HG02610 (cell line): ENCODE measurements at regions not wholly inside any gene's neighbourhood (a gene's known extent, or its start where the extent isn't known, plus 50 kb on each side); places are given as distances from the start of the nearest gene placed in this dataset.
A peak's percentile ranks its signal among the peaks of the same experiment; 100 is the strongest.
"Not testable (repeated sequence)": the region's sequence is repeated elsewhere in the genome, so short reads cannot be mapped to it uniquely, and the experiment has no call there.

Source experiments
- ATAC-seq: cut with Tn5 transposase; IDR thresholded peaks from one replicate; pipeline ENCODE4 v1.9.1; 2021; ENCODE audit warnings: mild to moderate bottlenecking, moderate library complexity; ENCODE audit not compliant: unreplicated experiment

DNA sequence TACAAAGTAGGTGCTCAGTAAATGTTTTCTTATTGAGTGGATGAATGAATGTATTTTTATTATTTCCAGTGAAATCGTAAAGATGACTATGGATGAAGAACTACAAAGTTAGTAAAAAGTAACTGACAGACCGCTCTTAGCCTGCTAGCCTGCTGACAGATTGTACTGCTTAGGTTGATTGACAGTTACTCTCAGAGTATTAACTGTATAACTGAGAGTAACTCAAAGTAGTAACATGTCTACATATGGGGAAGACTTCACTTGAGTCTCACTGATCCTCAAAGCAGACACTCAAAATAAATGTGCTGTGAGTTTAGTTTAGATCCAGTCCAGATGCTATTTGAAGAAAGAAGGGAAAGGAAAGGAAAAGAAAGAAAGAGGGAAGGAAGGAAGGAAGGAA lies 272.3 kb upstream of the AMIGO2 start:
- no peak for ATAC-seq

DNA sequence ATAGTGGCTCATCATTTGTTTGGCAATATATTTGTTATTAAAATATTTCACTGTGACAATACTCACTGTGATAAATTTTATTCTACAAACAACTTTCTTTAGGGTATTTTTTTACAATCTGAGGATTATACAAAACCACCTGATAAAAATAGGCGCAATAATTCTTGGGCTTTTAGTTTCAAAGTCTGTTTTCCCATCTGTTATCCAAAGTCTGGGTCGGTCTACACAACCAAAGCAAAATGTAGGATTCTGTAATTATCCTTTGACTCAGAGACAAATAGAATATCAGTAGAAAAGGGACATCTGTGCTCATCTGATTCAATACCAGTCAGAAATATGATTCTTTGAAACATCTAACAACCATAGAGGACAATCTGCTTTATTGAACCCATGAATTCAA lies 271.8 kb upstream of the AMIGO2 start:
- ATAC-seq: no peak

DNA sequence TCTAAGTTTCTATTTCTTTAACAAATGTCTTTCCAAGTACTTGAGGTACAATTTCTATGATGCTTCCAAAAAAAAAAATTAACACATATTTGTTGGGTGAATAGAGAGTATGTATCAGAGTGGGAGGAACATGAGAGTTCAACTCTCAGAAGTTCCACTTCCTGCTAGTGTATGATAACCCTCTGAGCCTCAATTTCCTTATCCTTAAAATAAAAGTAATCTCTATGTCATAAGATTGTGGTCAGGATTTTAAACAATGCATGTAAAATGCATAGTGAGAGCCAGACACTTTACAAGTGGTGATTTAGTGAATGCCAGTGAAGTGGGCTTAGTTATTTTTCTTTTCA lies 270.3 kb upstream of the AMIGO2 start:
- no peak for ATAC-seq

DNA sequence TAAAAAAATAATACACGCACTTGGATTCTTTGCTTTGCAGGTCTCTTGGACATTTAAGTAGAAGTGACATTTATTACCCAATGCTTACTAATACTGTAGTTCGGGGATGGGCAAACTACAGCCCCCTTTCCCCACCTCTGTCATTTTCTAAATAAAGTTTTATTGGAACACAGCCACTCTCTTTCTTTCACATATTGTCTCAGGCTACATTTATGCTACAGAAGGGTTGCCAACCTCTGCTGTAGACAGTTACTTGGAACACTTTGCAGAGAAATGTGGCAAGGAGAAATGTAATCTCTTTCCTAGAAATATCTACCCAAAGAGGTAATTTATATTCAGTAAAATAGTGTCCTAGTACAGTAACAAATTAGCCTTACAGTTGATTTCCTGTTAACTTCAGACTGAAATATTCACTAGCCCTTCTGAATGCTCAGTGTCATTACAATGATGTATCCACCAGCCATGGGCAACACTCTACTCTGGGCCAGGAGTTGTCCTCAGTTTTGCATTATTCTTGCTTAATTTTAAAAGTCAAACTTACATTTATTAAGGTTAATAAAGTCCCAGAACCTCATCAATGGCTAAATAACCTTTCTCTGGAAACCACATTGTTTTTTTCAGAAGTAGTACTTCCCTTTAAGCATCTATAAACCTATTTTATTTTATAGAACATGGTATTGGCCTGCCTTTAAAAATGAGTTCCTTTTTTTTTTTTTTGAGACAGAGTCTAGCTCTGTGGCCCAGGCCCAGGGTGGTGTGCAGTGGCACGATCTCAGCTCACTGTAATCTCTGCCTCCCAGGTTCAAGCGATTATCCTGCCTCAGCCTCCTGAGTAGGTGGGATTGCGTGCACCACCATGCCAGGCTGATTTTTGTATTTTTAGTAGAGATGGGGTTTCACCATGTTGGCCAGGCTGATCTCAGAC lies 269.6 kb upstream of the AMIGO2 start:
- ATAC-seq: no peak

DNA sequence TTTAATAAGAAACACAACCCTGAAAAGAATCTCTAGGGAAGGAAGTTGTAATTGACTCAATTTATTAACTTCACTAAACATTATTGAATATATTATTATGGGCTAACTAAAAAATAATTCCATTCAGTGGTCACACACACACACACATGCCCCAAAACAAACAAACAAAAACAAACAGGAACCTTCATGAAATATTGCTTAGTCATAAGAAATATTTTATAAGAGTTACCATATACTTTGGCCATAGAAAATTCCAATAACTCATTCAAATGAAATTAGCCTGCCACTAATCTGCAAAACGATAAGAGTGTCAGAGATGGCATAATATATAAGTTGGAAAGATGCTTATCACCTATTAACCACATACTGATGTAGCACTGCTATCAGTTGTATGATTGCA lies 268.4 kb upstream of the AMIGO2 start:
- ATAC-seq: no peak

DNA sequence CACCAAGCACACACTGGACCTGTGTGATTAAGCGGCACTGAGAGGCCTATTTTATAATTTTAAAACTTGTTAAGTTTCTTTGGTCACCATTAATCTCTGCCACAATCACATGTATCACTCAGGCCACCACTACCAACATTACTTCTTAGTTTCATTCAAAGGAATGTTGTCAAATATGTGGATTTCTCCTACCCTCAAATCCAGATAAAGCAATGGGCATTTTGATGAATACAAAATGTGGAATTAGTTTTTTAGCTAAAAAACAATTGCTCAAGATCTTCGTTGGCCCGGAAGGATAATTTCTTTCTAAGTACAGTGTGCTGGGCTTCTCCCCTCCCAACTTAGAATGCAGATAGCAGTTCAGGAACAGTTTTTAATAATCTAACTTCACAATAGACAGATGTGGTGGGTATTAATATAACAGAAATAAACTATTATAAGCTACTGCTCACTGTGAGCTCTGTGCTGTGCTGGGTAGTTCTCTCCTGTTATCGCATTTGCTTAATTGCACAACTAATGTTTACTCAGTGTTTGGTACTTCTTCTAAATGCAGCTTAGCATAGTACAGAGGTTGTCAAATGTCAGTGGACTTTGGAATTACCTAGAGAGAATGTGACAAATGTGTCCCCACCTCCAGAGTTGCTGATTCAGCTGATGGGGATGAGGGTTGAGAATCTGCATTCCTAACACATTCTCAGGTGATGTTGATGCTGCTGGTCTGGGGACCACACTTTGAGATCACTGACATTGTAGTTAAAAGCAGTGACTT lies 266.7 kb upstream of the AMIGO2 start:
- ATAC-seq: no peak

DNA sequence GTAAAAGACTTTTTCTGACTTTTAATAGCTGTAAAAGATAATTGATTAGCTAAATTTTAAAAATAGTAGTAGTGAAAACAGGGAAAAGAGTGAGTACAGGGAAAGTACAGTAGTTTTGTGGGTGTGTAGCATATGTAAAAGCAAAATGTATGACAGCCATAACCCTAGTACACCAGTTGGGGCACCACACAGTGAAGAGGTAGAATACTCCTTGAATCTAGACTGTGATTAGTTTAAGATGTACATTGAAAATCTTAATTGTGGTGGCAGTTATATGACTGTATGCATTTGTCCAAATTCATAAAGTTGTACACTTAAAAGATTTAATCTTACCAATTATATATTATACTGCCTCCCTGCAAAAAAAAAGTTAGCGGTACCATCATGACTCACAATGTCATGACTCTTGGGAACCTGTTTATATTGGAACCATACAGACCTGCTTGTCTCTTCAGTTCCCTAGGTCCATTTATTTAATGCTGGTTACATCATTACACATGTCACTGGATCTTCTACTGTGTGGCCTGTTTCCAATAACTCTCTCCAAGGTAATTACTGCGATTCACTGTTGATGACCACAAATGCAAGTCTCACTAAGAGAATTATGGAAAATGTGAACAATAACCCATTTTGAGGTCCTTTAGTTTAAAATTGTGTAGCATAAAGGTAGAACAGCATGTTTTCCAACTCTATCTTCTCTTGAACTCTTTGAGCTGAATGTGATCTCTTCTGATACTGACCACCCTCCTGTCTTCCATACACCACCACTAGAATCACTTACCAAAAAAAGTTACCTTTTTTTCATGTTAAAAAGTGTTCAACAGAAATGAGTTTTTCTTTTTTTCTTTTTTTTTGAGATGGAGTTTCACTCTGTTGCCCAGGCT lies 264.2 kb upstream of the AMIGO2 start:
- no peak for ATAC-seq

DNA sequence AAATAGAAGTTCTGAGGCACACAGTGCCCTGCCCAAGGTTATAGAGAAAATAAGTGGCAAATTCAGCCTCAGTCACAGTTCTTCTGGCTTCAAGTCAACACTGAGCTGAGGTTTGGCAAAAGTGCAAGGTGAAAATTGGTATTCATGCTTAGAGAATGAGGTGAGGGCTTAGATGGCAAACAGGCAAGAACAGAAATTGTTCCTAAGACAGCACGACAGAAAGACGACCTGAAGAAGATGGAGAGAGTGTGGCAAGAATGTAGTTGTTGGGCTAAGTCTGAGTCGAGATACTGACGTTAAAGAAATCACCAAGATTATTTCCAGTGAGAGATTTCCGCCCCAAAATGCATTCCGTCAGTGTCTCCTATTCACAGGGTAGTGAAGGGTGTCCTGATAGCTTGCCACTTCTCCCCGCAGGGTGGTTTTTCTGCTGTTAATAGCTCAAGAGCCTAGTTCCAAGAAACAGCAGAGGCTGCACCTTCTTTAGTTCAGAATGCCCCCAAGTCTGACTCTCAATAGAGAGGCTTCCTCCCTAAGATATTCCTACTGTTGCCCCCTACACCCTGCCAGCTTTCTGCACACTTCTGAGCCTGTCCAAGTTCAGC lies 260.8 kb upstream of the AMIGO2 start:
- no peak for ATAC-seq

DNA sequence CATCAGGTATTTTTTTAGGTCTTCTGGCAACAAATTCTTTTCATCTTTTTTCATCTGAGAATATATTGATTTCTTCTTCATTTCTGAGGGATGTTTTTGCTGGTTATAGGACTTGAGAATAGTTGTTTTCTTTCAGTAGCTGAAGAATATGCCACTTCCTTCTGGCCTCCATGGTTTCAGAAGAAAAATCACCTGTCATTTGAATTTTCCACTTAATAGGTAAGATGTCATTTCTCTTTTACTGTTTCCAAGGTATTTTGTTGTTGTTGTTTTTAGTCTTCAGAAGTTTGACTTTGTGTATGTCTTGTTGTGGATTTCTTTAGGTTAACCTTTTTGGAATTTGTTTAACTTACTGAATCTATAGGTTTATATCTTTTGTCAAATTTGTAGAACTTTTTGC lies 257.8 kb upstream of the AMIGO2 start:
- ATAC-seq: no peak

DNA sequence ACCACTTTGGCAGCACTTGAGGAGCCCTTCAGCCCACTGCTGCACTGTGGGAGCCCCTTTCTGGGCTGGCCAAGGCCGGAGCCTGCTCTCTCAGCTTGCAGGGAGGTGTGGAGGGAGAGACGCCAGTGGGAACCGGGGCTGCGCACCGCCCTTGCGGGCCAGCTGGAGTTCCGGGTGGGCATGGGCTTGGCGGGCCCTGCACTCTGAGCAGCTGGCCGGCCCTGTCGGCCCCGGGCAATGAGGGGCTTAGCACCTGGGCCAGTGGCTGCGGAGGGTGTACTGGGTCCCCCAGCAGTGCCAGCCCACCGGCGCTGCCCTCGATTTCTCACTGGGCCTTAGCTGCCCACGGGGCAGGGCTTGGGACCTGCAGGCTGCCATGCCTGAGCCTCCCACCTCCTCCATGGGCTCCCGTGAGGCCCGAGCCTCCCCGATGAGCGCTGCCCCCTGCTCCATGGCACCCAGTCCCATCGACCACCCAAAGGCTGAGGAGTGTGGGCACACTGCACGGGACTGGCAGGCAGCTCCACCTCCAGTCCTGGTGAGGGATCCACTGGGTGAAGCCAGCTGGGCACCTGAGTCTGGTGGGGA lies 253.6 kb upstream of the AMIGO2 start:
- ATAC-seq: not testable (repeated sequence)

DNA sequence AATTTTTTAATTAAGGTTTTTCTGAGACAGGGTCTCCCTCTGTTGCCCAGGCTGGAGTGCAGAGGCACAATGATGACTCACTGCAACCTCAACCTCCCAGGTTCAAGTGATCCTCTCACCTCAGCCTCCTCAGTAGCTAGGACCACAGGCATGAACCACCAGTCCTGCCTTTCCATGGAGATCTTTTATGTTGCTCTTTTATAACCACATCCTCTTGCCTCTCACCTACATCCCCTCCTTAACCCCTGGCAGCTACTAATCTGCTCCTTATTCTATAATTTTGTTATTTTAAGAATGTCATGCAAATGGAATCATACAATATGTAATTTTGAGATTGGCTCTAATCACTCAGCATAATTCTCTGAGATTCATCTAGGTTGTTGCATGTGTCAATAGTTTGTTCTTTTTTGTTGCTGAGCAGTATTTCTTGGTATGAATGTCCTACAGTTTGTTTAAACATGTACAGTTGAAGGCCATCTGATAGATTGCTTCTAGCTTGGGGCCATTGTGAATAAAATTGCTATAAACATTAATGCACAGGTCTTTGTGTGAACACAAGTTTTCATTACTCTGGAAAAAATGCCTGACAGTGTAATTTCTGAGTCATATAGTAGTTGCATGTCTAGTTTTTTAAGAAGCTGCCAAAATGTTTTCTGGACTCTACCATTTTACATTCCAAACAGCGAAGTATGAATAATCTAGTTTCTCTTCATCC lies 249.2 kb upstream of the AMIGO2 start:
- no peak for ATAC-seq

DNA sequence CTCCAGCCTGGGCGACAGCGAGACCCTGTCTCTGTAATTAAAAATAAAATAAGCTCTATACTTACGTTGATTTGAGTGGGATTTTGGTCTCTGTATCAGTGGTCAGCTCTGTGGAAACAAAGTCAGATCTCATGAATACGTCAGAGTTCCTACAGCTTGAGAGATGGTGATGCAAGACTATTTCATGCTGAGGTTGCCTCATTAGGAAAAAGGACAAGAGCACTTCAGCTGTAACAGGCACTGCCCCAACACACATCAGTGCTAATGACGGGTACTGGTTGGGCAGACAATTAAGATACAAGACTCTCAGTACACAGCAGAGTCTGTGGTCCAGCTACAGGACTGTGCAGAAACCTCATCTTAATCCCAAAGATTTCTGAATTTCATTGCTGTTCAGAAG lies 246.4 kb upstream of the AMIGO2 start:
- no peak for ATAC-seq

DNA sequence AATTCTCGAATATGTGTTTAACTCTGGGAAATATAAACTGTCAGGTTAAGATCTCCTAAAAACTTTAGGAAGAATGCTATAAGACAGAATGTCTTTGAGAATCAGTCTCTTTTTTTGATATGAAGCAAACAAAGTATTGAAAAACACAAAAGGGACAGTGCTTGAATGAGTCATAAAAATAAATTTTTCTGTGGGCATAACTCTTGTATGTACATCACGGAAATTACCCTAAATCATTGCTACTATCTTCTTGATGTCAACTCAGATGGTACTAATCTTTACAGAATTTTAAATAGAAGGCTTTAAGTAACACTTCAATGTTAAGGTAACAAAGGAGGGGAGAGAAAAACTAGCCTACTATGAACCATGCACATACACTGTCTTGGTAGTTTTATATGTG lies 244.0 kb upstream of the AMIGO2 start:
- ATAC-seq: no peak

DNA sequence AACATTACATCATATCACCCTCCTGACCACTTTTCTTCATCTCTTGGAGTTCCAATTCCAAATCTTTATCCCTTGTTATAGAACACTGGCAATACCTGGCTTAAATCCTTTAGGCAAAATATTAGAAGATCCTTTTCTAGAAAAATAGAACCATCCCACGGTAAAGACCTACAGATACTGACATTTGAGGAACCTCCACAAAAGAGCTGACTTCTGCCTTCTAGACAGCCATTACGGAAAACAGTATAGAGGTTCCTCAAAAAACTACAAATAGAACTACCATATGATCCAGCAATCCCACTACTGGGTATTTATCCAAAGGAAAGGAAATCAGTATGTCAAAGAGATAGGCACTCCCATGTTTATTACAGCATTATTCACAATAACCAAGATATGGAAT lies 241.7 kb upstream of the AMIGO2 start:
- ATAC-seq: no peak

DNA sequence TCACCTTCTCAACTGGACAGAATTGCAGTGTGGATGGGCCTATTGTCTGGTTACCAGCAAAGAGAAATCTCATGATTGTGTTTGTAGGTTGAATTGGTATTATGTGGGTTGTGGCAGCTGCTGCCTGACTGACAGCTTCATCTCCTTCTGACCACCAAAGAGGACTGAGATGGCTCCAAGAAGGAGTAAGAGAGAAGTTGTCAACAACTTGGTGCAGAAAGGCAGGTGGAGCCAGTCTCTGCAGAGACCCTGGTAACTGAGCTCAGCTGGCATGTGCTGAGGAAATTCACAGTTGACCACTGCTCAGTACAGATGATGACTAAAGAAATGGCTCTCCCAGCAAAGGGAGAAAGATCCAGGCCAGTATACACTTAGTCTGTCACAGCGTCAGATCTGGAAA lies 240.0 kb upstream of the AMIGO2 start:
- ATAC-seq: no peak

DNA sequence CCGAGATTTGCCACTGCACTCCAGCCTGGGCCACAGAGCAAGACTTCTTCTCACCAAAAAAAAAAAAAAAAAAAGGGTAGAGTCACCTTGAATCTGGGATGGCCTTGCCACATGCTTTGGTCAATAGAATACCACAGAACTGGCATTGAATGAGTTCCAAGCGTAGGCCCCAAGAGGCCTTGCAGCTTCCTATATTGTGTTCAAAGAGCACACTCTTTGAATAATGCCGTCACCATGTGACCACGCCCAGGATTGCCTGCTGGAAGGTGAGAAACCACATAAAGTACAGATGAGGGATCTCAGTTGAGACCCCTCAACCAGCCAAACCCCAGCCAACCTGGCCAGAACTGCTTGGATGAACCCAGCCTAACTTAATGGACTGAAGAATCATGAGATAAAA lies 239.2 kb upstream of the AMIGO2 start:
- ATAC-seq: no peak

DNA sequence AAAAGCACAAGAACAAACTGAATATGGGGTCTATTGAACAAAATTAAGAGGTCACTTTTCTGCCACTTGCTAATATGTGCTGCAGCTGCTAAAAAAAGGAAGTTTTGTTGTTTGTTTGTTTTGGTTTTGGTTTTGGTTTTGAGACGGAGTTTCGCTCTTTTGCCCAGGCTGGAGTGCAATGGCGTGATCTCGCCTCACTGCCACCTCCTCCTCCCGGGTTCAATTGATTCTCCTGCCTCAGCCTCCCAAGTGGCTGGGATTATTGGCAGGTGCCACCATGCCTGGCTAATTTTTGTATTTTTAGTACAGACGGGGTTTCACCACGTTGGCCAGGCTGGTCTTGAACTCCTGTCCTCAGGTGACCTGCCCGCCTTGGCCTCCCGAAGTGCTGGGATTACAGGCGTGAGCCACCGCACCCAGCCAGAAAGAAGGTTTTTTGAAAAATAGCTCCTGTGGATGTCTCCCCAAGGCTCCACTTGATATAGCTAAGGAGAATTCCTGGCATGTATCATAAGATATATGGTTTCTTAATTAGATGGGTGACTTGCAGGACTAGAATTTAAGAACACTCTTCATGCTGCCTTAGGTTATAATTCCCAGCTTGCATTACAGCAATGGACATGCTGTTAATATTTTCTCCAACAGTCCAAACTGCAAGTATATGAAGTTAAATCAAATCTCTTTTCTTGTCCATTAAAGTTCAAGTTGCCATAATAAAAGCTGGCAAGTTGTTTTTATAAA lies 237.6 kb upstream of the AMIGO2 start:
- peak; percentile 62 for ATAC-seq

DNA sequence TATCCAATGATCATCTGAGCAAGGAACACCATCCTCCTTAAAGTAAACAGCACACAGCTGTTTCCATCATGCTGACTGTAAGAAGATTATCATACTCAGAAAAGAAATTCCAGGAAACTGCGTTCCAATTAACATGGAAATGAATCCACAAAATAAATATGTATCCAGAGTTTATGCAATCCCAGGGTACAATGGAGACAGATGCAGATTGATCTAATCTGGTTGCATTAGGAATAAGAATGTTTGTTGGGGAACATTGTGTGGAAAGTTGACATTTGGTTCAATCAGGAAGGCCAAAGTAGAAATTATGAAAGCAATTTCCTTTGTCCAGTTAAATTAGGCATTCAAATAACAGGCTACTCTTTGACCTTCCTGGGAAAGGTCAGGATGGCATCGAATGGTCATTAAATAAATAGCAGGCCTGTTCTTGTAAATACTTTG lies 236.9 kb upstream of the AMIGO2 start:
- ATAC-seq: no peak

DNA sequence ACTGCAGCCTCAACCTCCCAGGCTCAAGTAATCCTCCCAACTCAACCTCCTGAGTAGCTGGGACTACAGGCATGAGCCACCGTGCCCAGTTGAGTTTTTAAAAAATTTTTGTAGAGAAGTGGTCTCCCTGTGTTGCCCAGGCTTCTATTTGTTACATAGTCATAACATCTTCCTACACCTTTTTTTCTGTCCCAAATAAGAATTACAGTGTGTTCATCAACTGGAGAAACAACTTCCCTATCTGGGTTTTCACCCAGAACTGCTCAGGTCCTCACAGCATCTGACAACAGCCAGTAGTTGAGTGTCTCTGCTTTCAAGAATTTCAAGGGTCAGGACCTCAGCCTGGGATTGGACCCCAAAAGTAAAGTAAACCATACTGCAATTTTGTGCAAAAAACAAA lies 235.2 kb upstream of the AMIGO2 start:
- ATAC-seq: no peak
